Tibial nerve (tissue), 4 donors: ENCODE measurements at regions not wholly inside any gene's neighbourhood (a gene's known extent, or its start where the extent isn't known, plus 50 kb on each side); places are given as distances from the start of the nearest gene placed in this dataset.

Experiments used
- EP300 ChIP-seq, 2 donors: sonication (generic); formaldehyde crosslinking; IDR thresholded peaks; one replicate each; pipeline ENCODE4 v1.6.1; 2017; ENCODE audit warnings: antibody characterized with exemption in 2 of 2, mild to moderate bottlenecking in 1 of 2
- POLR2A ChIP-seq, 2 donors: fragments of 450-650 bp; IDR thresholded peaks; one replicate each; pipeline ENCODE4 v1.6.1; 2017; ENCODE audit warnings: antibody characterized with exemption in 2 of 2, mild to moderate bottlenecking in 2 of 2, moderate library complexity in 2 of 2
- TF ChIP-seq, protein P1 (sequence below), 5 experiments: fragments of 200-600 bp in 3 of 5; fragments of 450-650 bp in 2 of 5; sonication (generic) in 3 of 5; IDR thresholded peaks; one replicate each; pipeline ENCODE4 v1.5.1; 2016 to 2019; ENCODE audit warnings: antibody characterized with exemption in 5 of 5, mild to moderate bottlenecking in 3 of 5, moderate library complexity in 2 of 5

DNA sequence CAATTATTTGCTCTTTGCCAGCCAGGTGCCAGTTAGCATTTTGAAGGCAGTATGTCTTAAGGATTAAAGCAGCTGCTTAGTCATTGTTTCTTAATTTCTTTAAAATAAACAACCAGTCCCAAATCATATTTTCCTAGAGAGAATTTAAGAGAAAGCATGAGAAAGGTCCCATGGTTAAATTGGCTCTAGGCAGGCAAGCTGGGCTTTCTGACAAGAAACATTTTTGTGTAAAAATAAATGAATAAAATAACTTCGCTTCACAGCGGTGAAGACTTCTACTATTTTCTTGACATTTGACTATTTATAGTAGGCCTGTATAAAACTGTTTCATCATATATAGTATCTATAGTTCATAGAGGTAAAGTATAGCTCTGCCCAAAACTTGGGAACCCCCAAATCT lies 617.7 kb upstream of the C9orf72 start:
- no peak for TF ChIP-seq EP300 (IDR thresholded peaks at IDR 0.05)
- TF ChIP-seq, protein P1, sequence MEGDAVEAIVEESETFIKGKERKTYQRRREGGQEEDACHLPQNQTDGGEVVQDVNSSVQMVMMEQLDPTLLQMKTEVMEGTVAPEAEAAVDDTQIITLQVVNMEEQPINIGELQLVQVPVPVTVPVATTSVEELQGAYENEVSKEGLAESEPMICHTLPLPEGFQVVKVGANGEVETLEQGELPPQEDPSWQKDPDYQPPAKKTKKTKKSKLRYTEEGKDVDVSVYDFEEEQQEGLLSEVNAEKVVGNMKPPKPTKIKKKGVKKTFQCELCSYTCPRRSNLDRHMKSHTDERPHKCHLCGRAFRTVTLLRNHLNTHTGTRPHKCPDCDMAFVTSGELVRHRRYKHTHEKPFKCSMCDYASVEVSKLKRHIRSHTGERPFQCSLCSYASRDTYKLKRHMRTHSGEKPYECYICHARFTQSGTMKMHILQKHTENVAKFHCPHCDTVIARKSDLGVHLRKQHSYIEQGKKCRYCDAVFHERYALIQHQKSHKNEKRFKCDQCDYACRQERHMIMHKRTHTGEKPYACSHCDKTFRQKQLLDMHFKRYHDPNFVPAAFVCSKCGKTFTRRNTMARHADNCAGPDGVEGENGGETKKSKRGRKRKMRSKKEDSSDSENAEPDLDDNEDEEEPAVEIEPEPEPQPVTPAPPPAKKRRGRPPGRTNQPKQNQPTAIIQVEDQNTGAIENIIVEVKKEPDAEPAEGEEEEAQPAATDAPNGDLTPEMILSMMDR (IDR thresholded peaks at IDR 0.05): no peak
- TF ChIP-seq POLR2A (IDR thresholded peaks at IDR 0.05): no peak
